Panc1 (cell line): ENCODE measurements at regions not wholly inside any gene's neighbourhood (a gene's known extent, or its start where the extent isn't known, plus 50 kb on each side); places are given as distances from the start of the nearest gene placed in this dataset.

Experiments used
- POLR2AphosphoS5 ChIP-seq: IDR thresholded peaks from 2 replicates; pipeline ENCODE4 v1.6.1; 2012; ENCODE audit warnings: mild to moderate bottlenecking, low read depth, low read length, moderate library complexity
- REST ChIP-seq, 2 experiments: IDR thresholded peaks; 2 replicates each; pipeline ENCODE4 v1.6.1; 2011 to 2012; ENCODE audit warnings: low read depth in 2 of 2, control low read depth in 1 of 2, low read length in 1 of 2, mild to moderate bottlenecking in 1 of 2, moderate library complexity in 1 of 2; ENCODE audit not compliant: insufficient read depth in 1 of 2
- TF ChIP-seq, protein P1 (sequence below): fragments of 450-650 bp; IDR thresholded peaks from 2 replicates; pipeline ENCODE4 v1.5.1; 2017; ENCODE audit warnings: mild to moderate bottlenecking

- TF ChIP-seq, protein P1, sequence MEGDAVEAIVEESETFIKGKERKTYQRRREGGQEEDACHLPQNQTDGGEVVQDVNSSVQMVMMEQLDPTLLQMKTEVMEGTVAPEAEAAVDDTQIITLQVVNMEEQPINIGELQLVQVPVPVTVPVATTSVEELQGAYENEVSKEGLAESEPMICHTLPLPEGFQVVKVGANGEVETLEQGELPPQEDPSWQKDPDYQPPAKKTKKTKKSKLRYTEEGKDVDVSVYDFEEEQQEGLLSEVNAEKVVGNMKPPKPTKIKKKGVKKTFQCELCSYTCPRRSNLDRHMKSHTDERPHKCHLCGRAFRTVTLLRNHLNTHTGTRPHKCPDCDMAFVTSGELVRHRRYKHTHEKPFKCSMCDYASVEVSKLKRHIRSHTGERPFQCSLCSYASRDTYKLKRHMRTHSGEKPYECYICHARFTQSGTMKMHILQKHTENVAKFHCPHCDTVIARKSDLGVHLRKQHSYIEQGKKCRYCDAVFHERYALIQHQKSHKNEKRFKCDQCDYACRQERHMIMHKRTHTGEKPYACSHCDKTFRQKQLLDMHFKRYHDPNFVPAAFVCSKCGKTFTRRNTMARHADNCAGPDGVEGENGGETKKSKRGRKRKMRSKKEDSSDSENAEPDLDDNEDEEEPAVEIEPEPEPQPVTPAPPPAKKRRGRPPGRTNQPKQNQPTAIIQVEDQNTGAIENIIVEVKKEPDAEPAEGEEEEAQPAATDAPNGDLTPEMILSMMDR = no peak
- TF ChIP-seq POLR2AphosphoS5 (no peak), REST (IDR thresholded peaks at IDR 0.05; ENCODE audit: insufficient read depth in 1 of 2, low read depth in 2 of 2, low read length in 1 of 2) (no peak)
These were observed 111.6 kb downstream of the LEPR start for GRCh38 chr1:65531972-65532570.
